Activated naive CD4-positive, alpha-beta T cell treated with anti-CD3 and anti-CD28 coated beads for 36 hours (primary cell): ENCODE measurements at regions not wholly inside any gene's neighbourhood (a gene's known extent, or its start where the extent isn't known, plus 50 kb on each side); places are given as distances from the start of the nearest gene placed in this dataset.
A peak's percentile ranks its signal among the peaks of the same experiment; 100 is the strongest.
"Not testable (repeated sequence)": the region's sequence is repeated elsewhere in the genome, so short reads cannot be mapped to it uniquely, and the experiment has no call there.

ENCODE experiments used
- CTCF ChIA-PET: fragments of 350-600 bp; sonication (Branson Sonifier 250); formaldehyde crosslinking; loops from one replicate; lab custom pipeline; 2021; ENCODE audit warnings: antibody characterized with exemption; lab: Charles Lee
- DNase-seq: peaks from one replicate; pipeline ENCODE4 v3.0.0-alpha.2; 2020
- H3K27ac Mint-ChIP-seq: one replicate; pipeline ENCODE4 v1.8.0; 2021; ENCODE audit warnings: mild to moderate bottlenecking, mixed read lengths
- H3K27me3 Mint-ChIP-seq: one replicate; pipeline ENCODE4 v1.8.0; 2021; ENCODE audit warnings: low read depth, mixed read lengths
- H3K36me3 Mint-ChIP-seq: one replicate; pipeline ENCODE4 v1.8.0; 2021; ENCODE audit warnings: low read depth, mixed read lengths
- H3K4me1 Mint-ChIP-seq: one replicate; pipeline ENCODE4 v1.8.0; 2021; ENCODE audit warnings: low read depth, mixed read lengths
- H3K4me3 Mint-ChIP-seq: one replicate; pipeline ENCODE4 v1.8.0; 2021; ENCODE audit warnings: mild to moderate bottlenecking, moderate library complexity, mixed read lengths
- H3K9me3 Mint-ChIP-seq: one replicate; pipeline ENCODE4 v1.8.0; 2021; ENCODE audit warnings: mixed read lengths
- intact Hi-C: fragments of 100-400 bp; cut with micrococcal nuclease; formaldehyde crosslinking; loops from one replicate; pipeline ENCODE4 v1.15.1; 2023

DNA sequence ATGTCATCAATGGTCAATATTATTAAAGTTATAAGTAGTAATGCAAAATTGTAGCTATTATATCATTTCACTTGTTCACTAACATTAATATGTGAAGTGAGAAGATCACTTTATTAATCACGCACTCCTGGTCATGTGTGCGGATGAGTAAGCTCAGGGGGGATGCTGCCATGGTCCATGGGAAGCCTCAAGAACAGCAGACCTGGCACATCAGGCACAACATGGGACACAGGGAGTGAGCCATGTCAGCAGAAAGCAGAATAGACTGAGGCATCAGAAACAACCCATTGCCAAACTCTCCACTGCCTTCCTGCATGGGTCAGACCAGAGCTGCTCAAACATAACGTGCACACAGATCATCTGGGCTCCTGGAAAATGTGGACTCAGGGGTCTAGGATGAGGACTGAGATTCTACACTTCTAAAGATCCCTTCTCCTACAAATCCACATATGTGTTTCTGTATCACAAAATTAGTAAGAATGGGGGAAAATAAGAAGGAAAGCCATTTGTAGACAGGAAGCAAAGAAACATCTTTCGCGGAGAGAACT, 63.8 kb upstream of the VPREB1 start:
- CTCF ChIA-PET: interaction anchor here (1.2 to 6.3 kb wide), 5 partner anchors 10 to 55 kb away, joined by 3 to 22 read pairs (median 5); no protein-coding TSS in a partner anchor
- no peak overlapping the region for H3K4me3 Mint-ChIP-seq

GRCh38 chr22:22179858-22180257, 64.7 kb upstream of the VPREB1 start:
- CTCF ChIA-PET: interaction anchor here (0.7 to 6.3 kb wide), 6 partner anchors 9 to 35 kb away, joined by 3 to 22 read pairs (median 4); no protein-coding TSS in a partner anchor
- intact Hi-C loops: no loop called here
- no peak for DNase-seq
- Mint-ChIP-seq H3K9me3 (no peaks in the 10 kb centered on the region), H3K36me3 (no peaks in the 10 kb centered on the region), H3K27me3 (peaks cover 5% of the 10 kb centered on the region), H3K4me3 (no peak overlapping the region), H3K27ac (no peak overlapping the region), H3K4me1 (no peaks in the 10 kb centered on the region)

More for the DNA sequence above, 63.8 kb upstream of the VPREB1 start:
- H3K9me3 Mint-ChIP-seq: no peaks in the 10 kb centered on the region
- H3K36me3 Mint-ChIP-seq: no peaks in the 10 kb centered on the region
- no peaks in the 10 kb centered on the region for H3K4me1 Mint-ChIP-seq
- intact Hi-C loops: no loop called here
- H3K27ac Mint-ChIP-seq: no peak overlapping the region
- H3K27me3 Mint-ChIP-seq: peaks cover 7% of the 10 kb centered on the region
- no peak for DNase-seq

GRCh38 chr22:22178992-22179391, 65.6 kb upstream of the VPREB1 start:
- intact Hi-C loops: no loop called here
- Mint-ChIP-seq H3K27me3 (peaks cover 3% of the 10 kb centered on the region), H3K36me3 (no peaks in the 10 kb centered on the region)

DNA sequence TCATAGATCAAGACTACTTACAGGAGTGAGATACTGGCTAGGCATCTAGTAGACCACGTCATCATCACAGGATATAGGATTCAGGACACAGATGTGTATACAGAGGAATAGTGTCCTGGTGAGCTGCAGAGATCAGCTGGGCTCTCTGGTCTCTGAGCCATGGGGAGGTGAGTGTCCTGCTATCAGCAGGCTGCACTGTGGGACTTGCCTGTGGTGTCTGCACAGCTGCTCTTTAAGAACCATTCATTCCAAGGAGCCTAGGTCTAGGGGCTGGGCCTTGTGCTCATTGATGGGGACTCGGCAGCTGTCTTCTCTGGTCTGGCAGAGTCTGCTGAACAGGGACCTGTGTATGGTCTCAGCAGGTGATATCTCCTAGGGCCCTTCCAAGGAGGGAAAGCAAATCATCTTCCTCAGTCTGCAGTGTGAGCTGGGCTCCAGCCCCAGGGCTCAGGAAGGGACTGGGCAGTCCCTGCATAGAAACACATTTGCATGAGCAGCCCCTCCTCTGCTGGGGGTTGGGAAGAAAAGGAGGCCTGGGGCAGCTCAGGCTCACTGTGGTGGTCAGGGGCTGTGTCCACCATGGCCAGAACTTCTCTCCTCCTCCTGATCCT, 66.1 kb upstream of the VPREB1 start:
- H3K36me3 Mint-ChIP-seq: no peaks in the 10 kb centered on the region
- DNase-seq: no peak
- H3K9me3 Mint-ChIP-seq: no peaks in the 10 kb centered on the region
- peaks cover 3% of the 10 kb centered on the region for H3K27me3 Mint-ChIP-seq
- no peaks in the 10 kb centered on the region for H3K4me1 Mint-ChIP-seq
- CTCF ChIA-PET: interaction anchor here (1.1 kb wide), 1 partner anchor 34 kb away, joined by 3 read pairs; no protein-coding TSS in a partner anchor
- H3K27ac Mint-ChIP-seq: no peak overlapping the region
- no peak overlapping the region for H3K4me3 Mint-ChIP-seq
- intact Hi-C loops: no loop called here

More at GRCh38 chr22:22178992-22179391, 65.6 kb upstream of the VPREB1 start:
- CTCF ChIA-PET: interaction anchor here (1.1 to 1.8 kb wide), 2 partner anchors 29 to 34 kb away, joined by 3 to 5 read pairs; no protein-coding TSS in a partner anchor
- Mint-ChIP-seq H3K4me3 (no peak overlapping the region), H3K4me1 (no peaks in the 10 kb centered on the region), H3K27ac (no peak overlapping the region), H3K9me3 (no peaks in the 10 kb centered on the region)
- no peak for DNase-seq

DNA sequence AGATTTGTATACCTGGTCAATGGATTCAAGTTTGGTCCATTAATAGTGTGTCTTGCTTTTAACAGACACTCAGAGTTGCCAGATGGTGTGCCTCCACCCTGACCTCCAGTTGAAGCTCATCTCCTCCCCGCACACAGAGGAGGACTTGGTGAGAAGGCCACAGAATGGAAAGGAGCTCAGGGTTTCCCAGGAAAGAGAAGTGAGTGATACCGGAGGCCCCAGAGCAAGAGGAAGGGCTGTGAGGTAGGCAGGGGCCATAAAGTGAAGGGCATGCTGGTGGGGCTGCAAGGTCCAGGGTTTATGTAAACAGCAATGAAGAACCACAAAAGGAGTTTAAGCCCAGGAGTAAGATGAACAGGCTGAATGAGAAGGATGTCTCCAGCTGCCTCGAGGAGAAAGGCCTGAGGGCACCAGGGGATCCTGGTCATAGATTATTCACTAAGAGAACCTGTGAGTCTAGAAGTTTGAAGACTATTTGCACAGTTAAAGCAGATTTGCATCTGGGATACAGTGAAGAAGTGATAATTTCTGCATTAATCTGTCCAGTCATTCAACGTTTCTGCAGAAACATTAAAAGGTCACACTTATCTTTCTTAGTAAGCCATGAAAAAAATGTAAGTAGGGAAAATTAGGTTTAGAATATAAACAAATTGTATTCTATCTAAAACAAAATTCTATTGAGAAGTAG, 67.5 kb upstream of the VPREB1 start:
- intact Hi-C loops: no loop called here
- Mint-ChIP-seq H3K36me3 (no peaks in the 10 kb centered on the region), H3K9me3 (no peaks in the 10 kb centered on the region), H3K27me3 (peaks cover 3% of the 10 kb centered on the region), H3K27ac (no peak overlapping the region), H3K4me3 (no peak overlapping the region), H3K4me1 (no peaks in the 10 kb centered on the region)
- DNase-seq: no peak
- CTCF ChIA-PET: no interaction called here

DNA sequence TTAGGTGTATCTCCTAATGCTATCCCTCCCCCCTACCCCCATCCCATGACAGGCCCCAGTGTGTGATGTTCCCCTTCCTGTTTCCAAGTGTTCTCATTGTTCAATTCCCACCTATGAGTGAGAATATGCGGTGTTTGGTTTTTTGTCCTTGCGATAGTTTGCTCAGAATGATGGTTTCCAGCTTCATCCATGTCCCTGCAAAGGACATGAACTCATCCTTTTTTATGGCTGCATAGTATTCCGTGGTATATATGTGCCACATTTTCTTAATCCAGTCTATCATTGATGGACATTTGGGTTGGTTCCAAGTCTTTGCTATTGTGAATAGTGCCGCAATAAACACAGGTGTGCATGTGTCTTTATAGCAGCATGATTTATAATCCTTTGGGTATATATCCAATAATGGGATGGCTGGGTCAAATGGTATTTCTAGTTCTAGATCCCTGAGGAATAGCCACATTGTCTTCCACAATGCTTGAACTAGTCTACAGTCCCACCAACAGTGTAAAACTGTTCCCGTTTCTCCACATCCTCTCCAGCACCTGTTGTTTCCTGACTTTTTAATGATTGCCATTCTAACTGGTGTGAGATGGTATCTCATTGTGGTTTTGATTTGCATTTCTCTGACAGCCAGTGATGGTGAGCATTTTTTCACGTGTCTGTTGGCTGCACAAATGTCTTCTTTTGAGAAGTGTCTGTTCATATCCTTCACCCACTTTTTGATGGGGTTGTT, 71.5 kb upstream of the VPREB1 start:
- H3K27me3 Mint-ChIP-seq, DNase-seq, CTCF ChIA-PET, H3K36me3 Mint-ChIP-seq, H3K27ac Mint-ChIP-seq, H3K9me3 Mint-ChIP-seq, H3K4me3 Mint-ChIP-seq, intact Hi-C loops: not testable (repeated sequence)
- H3K4me1 Mint-ChIP-seq: peaks cover 10% of the 10 kb centered on the region

DNA sequence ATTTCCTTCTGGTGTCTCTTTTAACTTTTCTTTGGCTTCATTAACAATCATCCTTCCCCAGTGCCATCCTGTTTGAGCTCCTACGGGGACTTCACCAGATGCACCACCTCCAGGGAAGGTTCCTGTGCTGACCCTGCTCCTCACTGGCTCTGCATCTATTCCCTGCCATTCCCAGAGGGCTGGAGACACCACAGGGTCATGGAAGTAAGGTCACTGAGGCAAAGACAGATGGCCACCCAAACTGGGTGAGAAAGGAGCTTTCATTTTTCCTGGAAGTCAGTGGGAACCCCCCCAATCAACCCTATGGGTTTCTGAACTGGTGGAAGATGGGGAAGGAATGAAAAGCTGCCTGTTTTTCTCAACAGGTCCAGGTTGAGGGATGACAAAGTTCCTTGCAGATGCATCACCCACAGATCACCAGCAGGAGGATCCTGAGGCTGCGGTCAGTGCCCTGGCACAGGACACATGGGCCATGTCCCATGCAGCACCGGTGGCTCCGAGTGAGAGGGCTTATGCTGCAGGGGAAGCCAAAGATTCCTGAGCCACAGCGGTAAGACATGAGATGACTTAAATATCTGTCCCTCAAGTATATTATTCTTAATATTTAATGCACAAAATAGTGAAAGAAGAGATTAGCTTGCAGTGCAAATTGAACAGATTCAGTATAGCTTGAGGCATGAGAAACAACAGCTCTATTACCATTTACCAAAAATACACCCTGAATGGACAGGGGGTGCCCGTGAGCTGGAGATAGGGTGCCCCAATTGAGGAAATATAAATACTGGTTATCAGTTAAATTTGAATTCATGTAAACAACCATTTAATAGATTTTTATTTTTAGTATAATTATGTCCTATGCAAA, 73.0 kb upstream of the VPREB1 start:
- Mint-ChIP-seq H3K4me3 (no peak overlapping the region), H3K9me3 (no peaks in the 10 kb centered on the region), H3K27ac (no peak overlapping the region), H3K4me1 (peaks cover 17% of the 10 kb centered on the region), H3K27me3 (no peaks in the 10 kb centered on the region), H3K36me3 (no peaks in the 10 kb centered on the region)
- intact Hi-C loops: no loop called here
- no peak for DNase-seq
- CTCF ChIA-PET: interaction anchor here (1.4 to 2.0 kb wide), 2 partner anchors 9 to 110 kb away, joined by 4 to 6 read pairs; no protein-coding TSS in a partner anchor

- Mint-ChIP-seq H3K4me1 (peaks cover 17% of the 10 kb centered on the region), H3K27me3 (no peaks in the 10 kb centered on the region), H3K4me3 (no peak overlapping the region), H3K36me3 (no peaks in the 10 kb centered on the region), H3K9me3 (no peaks in the 10 kb centered on the region), H3K27ac (no peak overlapping the region)
- no peak for DNase-seq
- CTCF ChIA-PET: interaction anchor here (0.6 to 2.0 kb wide), 2 partner anchors 10 to 65 kb away, joined by 4 to 6 read pairs; no protein-coding TSS in a partner anchor
- intact Hi-C loops: no loop called here
Measured at GRCh38 chr22:22169923-22170322, 74.7 kb upstream of the VPREB1 start.

GRCh38 chr22:22168941-22169867, 75.4 kb upstream of the VPREB1 start:
- Mint-ChIP-seq H3K4me3 (no peak overlapping the region), H3K36me3 (no peaks in the 10 kb centered on the region), H3K27ac (no peak overlapping the region), H3K9me3 (no peaks in the 10 kb centered on the region), H3K27me3 (no peaks in the 10 kb centered on the region), H3K4me1 (peaks cover 17% of the 10 kb centered on the region)
- intact Hi-C loops: no loop called here
- CTCF ChIA-PET: interaction anchor here (0.6 kb wide), 1 partner anchor 66 kb away, joined by 4 read pairs; no protein-coding TSS in a partner anchor
- DNase-seq: no peak

GRCh38 chr22:22168190-22168940, 76.2 kb upstream of the VPREB1 start:
- intact Hi-C loops: no loop called here

More at GRCh38 chr22:22168190-22168940, 76.2 kb upstream of the VPREB1 start:
- Mint-ChIP-seq H3K27ac (no peak overlapping the region), H3K27me3 (no peaks in the 10 kb centered on the region), H3K9me3 (no peaks in the 10 kb centered on the region), H3K4me3 (peak overlapping the region; percentile 24), H3K4me1 (peaks cover 17% of the 10 kb centered on the region), H3K36me3 (no peaks in the 10 kb centered on the region)
- CTCF ChIA-PET: interaction anchor here (1.4 to 1.5 kb wide), 2 partner anchors 32 to 67 kb away, joined by 3 to 4 read pairs; no protein-coding TSS in a partner anchor
- no peak for DNase-seq
